Epithelial cell of proximal tubule (primary cell): ENCODE measurements at regions not wholly inside any gene's neighbourhood (a gene's known extent, or its start where the extent isn't known, plus 50 kb on each side); places are given as distances from the start of the nearest gene placed in this dataset.

Experiments used
- DNase-seq: peaks from one replicate; pipeline ENCODE4 v3.0.0-alpha.2; 2011; ENCODE audit warnings: low read depth
- H3K4me3 ChIP-seq: 2 replicates; pipeline ENCODE4 v1.5.1; 2011; ENCODE audit warnings: low read depth, mild to moderate bottlenecking, low read length
- TF ChIP-seq, protein P1 (sequence below): conservative IDR thresholded peaks from 2 replicates; pipeline ENCODE4 v1.5.1; 2012; ENCODE audit warnings: low read depth, mild to moderate bottlenecking, low read length

DNA sequence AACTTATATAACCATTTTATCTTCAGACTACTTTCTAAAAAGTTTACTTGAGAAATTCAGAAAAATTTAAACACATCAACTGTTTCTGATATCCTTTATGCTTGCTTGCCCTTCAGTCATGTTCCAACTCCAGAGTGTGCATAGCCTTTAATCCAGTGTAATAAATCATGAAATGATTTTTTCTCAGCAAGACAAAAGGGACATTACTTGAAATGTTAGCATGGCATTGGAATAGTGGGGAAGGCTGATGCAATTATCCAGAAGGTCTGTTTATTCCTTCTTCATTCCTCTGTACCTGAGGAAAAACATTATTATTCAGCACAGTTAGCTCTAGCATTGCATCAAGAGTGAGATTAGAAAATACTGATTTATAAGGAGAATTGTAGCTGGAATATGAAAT, 209.9 kb downstream of the SLC7A11 start:
- no peak overlapping the region for H3K4me3 ChIP-seq
- DNase-seq, result no peak
- TF ChIP-seq, protein P1, sequence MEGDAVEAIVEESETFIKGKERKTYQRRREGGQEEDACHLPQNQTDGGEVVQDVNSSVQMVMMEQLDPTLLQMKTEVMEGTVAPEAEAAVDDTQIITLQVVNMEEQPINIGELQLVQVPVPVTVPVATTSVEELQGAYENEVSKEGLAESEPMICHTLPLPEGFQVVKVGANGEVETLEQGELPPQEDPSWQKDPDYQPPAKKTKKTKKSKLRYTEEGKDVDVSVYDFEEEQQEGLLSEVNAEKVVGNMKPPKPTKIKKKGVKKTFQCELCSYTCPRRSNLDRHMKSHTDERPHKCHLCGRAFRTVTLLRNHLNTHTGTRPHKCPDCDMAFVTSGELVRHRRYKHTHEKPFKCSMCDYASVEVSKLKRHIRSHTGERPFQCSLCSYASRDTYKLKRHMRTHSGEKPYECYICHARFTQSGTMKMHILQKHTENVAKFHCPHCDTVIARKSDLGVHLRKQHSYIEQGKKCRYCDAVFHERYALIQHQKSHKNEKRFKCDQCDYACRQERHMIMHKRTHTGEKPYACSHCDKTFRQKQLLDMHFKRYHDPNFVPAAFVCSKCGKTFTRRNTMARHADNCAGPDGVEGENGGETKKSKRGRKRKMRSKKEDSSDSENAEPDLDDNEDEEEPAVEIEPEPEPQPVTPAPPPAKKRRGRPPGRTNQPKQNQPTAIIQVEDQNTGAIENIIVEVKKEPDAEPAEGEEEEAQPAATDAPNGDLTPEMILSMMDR, result no peak

DNA sequence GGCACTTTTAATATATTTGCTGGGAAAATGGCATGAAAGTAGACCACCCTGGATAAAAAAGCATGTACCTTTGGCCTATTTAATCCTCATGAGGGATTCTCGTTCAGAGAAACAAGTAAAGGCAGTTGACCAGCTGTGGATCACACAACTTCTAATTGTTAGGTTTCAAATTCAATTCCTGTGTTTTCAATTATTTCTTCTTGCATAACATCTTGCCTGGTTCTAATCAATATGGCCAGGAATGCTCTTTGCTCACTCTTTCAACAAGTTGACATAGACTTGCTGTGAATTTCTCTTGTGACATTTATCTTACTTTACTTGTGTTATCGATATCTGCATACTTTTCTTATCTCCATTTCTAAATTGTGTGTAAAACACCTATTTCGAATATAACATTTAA, 211.8 kb downstream of the SLC7A11 start:
- no peak for DNase-seq
- H3K4me3 ChIP-seq, result no peak overlapping the region

DNA sequence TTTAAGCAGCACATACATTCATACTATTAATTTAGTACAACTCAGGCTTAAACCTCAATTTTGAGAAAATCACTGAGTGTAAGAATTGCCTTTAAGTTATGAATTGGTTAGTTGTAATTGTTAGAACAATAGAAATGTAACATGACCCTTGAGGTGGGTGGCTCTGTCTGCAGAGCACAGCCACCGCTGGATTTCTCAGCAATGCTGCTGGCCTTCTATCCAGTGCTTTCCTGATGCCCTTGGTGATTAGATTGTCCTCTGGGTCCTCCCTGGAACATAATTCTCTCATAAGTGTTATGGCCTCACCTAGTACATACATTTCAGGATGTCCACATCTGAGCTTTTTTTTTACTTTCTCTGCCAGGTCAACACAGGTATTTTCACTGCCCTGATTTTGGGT, 213.2 kb downstream of the SLC7A11 start:
- no peak overlapping the region for H3K4me3 ChIP-seq
- TF ChIP-seq, protein P1, result no peak
- no peak for DNase-seq

More for the DNA sequence above, 211.8 kb downstream of the SLC7A11 start:
- TF ChIP-seq, protein P1, result no peak

GRCh38 chr4:138021139-138021830, 220.9 kb downstream of the SLC7A11 start:
- TF ChIP-seq, protein P1, result no peak
- no peak overlapping the region for H3K4me3 ChIP-seq
- no peak for DNase-seq

GRCh38 chr4:138014590-138015288, 227.4 kb downstream of the SLC7A11 start:
- no peak overlapping the region for H3K4me3 ChIP-seq
- TF ChIP-seq, protein P1, result no peak

GRCh38 chr4:138013625-138014024, 228.5 kb downstream of the SLC7A11 start:
- no peak overlapping the region for H3K4me3 ChIP-seq
- TF ChIP-seq, protein P1, result no peak
- no peak for DNase-seq

More at GRCh38 chr4:138014590-138015288, 227.4 kb downstream of the SLC7A11 start:
- no peak for DNase-seq
